Spleen (tissue), 7 donors: ENCODE measurements at regions not wholly inside any gene's neighbourhood (a gene's known extent, or its start where the extent isn't known, plus 50 kb on each side); places are given as distances from the start of the nearest gene placed in this dataset.
"Not testable (repeated sequence)": the region's sequence is repeated elsewhere in the genome, so short reads cannot be mapped to it uniquely, and the experiment has no call there.

Source experiments
- CTCF ChIP-seq, 11 experiments: fragments of 200-600 bp in 7 of 11; fragments of 450-650 bp in 4 of 11; sonication (generic) in 4 of 11; IDR thresholded peaks in 8 of 11; conservative IDR thresholded peaks in 3 of 11; 1 replicate in 7 of 11; 2 replicates in 4 of 11; pipeline versions ENCODE4 v1.4.0 to v1.8.0; 2016 to 2021; ENCODE audit warnings: antibody characterized with exemption in 11 of 11, inconsistent platforms in 4 of 11, mild to moderate bottlenecking in 1 of 11
- POLR2A ChIP-seq, 3 donors: fragments of 450-650 bp; IDR thresholded peaks; one replicate each; pipeline ENCODE4 v1.5.1; 2017; ENCODE audit warnings: antibody characterized with exemption in 3 of 3, mild to moderate bottlenecking in 1 of 3
- donor health status: DM: no; HTN: no; CAD: no; lungs with moderate emphysema.
- donor health status: DM: no; HTN: no; CAD: no.
- donor health status: DM: no; HTN: no; CAD: no.

- TF ChIP-seq CTCF (IDR thresholded peaks at IDR 0.05 in 8 of 11, conservative IDR thresholded peaks at IDR 0.05 in 3 of 11); POLR2A (IDR thresholded peaks at IDR 0.05): not testable (repeated sequence)
Measured at GRCh38 chr3:150270444-150270843, 137.7 kb upstream of the TSC22D2 start.
